IgD-negative memory B cell (primary cell): ENCODE measurements at regions not wholly inside any gene's neighbourhood (a gene's known extent, or its start where the extent isn't known, plus 50 kb on each side); places are given as distances from the start of the nearest gene placed in this dataset.

ENCODE experiments used
- H3K27ac Mint-ChIP-seq, 3 donors: one replicate each; pipeline ENCODE4 v1.8.0; 2020 to 2022; ENCODE audit warnings: mild to moderate bottlenecking in 3 of 3, mixed read lengths in 3 of 3, moderate library complexity in 1 of 3
- H3K27me3 Mint-ChIP-seq: one replicate; pipeline ENCODE4 v1.8.0; 2021; ENCODE audit warnings: mixed read lengths
- H3K36me3 Mint-ChIP-seq: one replicate; pipeline ENCODE4 v1.8.0; 2020; ENCODE audit warnings: mild to moderate bottlenecking, mixed read lengths
- H3K4me1 Mint-ChIP-seq, 3 donors: one replicate each; pipeline ENCODE4 v1.8.0; 2020 to 2022; ENCODE audit warnings: mixed read lengths in 3 of 3, mild to moderate bottlenecking in 1 of 3
- H3K4me3 Mint-ChIP-seq, 4 donors: one replicate each; pipeline ENCODE4 v1.8.0; 2020 to 2022; ENCODE audit warnings: mild to moderate bottlenecking in 4 of 4, mixed read lengths in 4 of 4, moderate library complexity in 3 of 4
- H3K9me3 Mint-ChIP-seq, 3 donors: one replicate each; pipeline ENCODE4 v1.8.0; 2020 to 2021; ENCODE audit warnings: mixed read lengths in 3 of 3, mild to moderate bottlenecking in 1 of 3

GRCh38 chr2:18797133-18797845 lies 207.9 kb upstream of the NT5C1B start:
- Mint-ChIP-seq H3K27me3 (no peaks in the 10 kb centered on the region), H3K36me3 (no peaks in the 10 kb centered on the region), H3K4me1 (no peaks in the 10 kb centered on the region), H3K9me3 (no peaks in the 10 kb centered on the region), H3K4me3 (no peak overlapping the region), H3K27ac (no peak overlapping the region)

GRCh38 chr2:18795906-18796305 lies 206.5 kb upstream of the NT5C1B start:
- Mint-ChIP-seq H3K27me3 (no peaks in the 10 kb centered on the region), H3K36me3 (no peaks in the 10 kb centered on the region), H3K4me3 (no peak overlapping the region), H3K27ac (no peak overlapping the region), H3K4me1 (no peaks in the 10 kb centered on the region), H3K9me3 (no peaks in the 10 kb centered on the region)

GRCh38 chr2:18792684-18793083 lies 203.3 kb upstream of the NT5C1B start:
- Mint-ChIP-seq H3K4me1 (no peaks in the 10 kb centered on the region), H3K9me3 (no peaks in the 10 kb centered on the region), H3K27ac (no peak overlapping the region), H3K36me3 (peaks cover 4% of the 10 kb centered on the region), H3K4me3 (no peak overlapping the region), H3K27me3 (no peaks in the 10 kb centered on the region)

GRCh38 chr2:18792226-18792629 lies 202.9 kb upstream of the NT5C1B start:
- no peak overlapping the region for H3K27ac Mint-ChIP-seq

GRCh38 chr2:18791172-18791797 lies 201.9 kb upstream of the NT5C1B start:
- peaks cover 10% of the 10 kb centered on the region for H3K36me3 Mint-ChIP-seq
- H3K4me1 Mint-ChIP-seq: no peaks in the 10 kb centered on the region
- no peak overlapping the region for H3K4me3 Mint-ChIP-seq
- H3K27me3 Mint-ChIP-seq: no peaks in the 10 kb centered on the region
- no peaks in the 10 kb centered on the region for H3K9me3 Mint-ChIP-seq
- no peak overlapping the region for H3K27ac Mint-ChIP-seq

More at GRCh38 chr2:18792226-18792629, 202.9 kb upstream of the NT5C1B start:
- no peak overlapping the region for H3K4me3 Mint-ChIP-seq
- H3K36me3 Mint-ChIP-seq: peaks cover 4% of the 10 kb centered on the region
- H3K4me1 Mint-ChIP-seq: no peaks in the 10 kb centered on the region
- H3K27me3 Mint-ChIP-seq: no peaks in the 10 kb centered on the region
- no peaks in the 10 kb centered on the region for H3K9me3 Mint-ChIP-seq

GRCh38 chr2:18790509-18791171 lies 201.3 kb upstream of the NT5C1B start:
- Mint-ChIP-seq H3K4me3 (no peak overlapping the region), H3K27ac (no peak overlapping the region), H3K27me3 (no peaks in the 10 kb centered on the region), H3K9me3 (no peaks in the 10 kb centered on the region), H3K4me1 (no peaks in the 10 kb centered on the region), H3K36me3 (peaks cover 11% of the 10 kb centered on the region)

GRCh38 chr2:18788592-18788991 lies 199.2 kb upstream of the NT5C1B start:
- Mint-ChIP-seq H3K27ac (no peak overlapping the region), H3K27me3 (no peaks in the 10 kb centered on the region), H3K4me1 (no peaks in the 10 kb centered on the region), H3K4me3 (no peak overlapping the region), H3K9me3 (peaks cover 2 to 5% (median 5%) of the 10 kb centered on the region in 3 donors), H3K36me3 (peaks cover 11% of the 10 kb centered on the region)

- H3K36me3 Mint-ChIP-seq: peaks cover 11% of the 10 kb centered on the region
- H3K9me3 Mint-ChIP-seq: peaks cover 2 to 5% (median 5%) of the 10 kb centered on the region in 3 donors
Observed at GRCh38 chr2:18787726-18788125, 198.4 kb upstream of the NT5C1B start.

GRCh38 chr2:18784245-18784644 lies 194.9 kb upstream of the NT5C1B start:
- H3K4me3 Mint-ChIP-seq: no peak overlapping the region
- H3K9me3 Mint-ChIP-seq: peaks cover 2 to 5% (median 5%) of the 10 kb centered on the region in 3 donors
- H3K4me1 Mint-ChIP-seq: peaks cover 0 to 1% (median 0%) of the 10 kb centered on the region in 3 donors
- no peak overlapping the region for H3K27ac Mint-ChIP-seq
- H3K27me3 Mint-ChIP-seq: no peaks in the 10 kb centered on the region
- H3K36me3 Mint-ChIP-seq: peaks cover 10% of the 10 kb centered on the region

More at GRCh38 chr2:18787726-18788125, 198.4 kb upstream of the NT5C1B start:
- Mint-ChIP-seq H3K27me3 (no peaks in the 10 kb centered on the region), H3K27ac (no peak overlapping the region), H3K4me3 (no peak overlapping the region), H3K4me1 (no peaks in the 10 kb centered on the region)

- H3K27ac Mint-ChIP-seq: no peak overlapping the region
- no peaks in the 10 kb centered on the region for H3K27me3 Mint-ChIP-seq
- H3K36me3 Mint-ChIP-seq: peaks cover 5% of the 10 kb centered on the region
- H3K9me3 Mint-ChIP-seq: peaks cover 2 to 5% (median 5%) of the 10 kb centered on the region in 3 donors
- no peak overlapping the region for H3K4me3 Mint-ChIP-seq
- H3K4me1 Mint-ChIP-seq: peaks cover 0 to 1% (median 0%) of the 10 kb centered on the region in 3 donors
Observed at GRCh38 chr2:18781541-18782280, 192.3 kb upstream of the NT5C1B start.

- no peaks in the 10 kb centered on the region for H3K9me3 Mint-ChIP-seq
- peaks cover 0 to 3% (median 0%) of the 10 kb centered on the region in 3 donors for H3K4me1 Mint-ChIP-seq
Observed at GRCh38 chr2:18777250-18777812, 188.0 kb upstream of the NT5C1B start.

GRCh38 chr2:18771212-18771611 lies 181.8 kb upstream of the NT5C1B start:
- Mint-ChIP-seq H3K36me3 (peaks cover 9% of the 10 kb centered on the region), H3K4me1 (no peaks in the 10 kb centered on the region), H3K27me3 (no peaks in the 10 kb centered on the region), H3K27ac (no peak overlapping the region), H3K4me3 (no peak overlapping the region), H3K9me3 (peaks cover 0 to 15% (median 9%) of the 10 kb centered on the region in 3 donors)

More at GRCh38 chr2:18777250-18777812, 188.0 kb upstream of the NT5C1B start:
- Mint-ChIP-seq H3K36me3 (peaks cover 2% of the 10 kb centered on the region), H3K27ac (no peak overlapping the region), H3K4me3 (no peak overlapping the region), H3K27me3 (no peaks in the 10 kb centered on the region)

GRCh38 chr2:18763338-18763737 lies 174.0 kb upstream of the NT5C1B start:
- Mint-ChIP-seq H3K27me3 (no peaks in the 10 kb centered on the region), H3K27ac (no peak overlapping the region), H3K9me3 (peaks cover 0 to 10% (median 6%) of the 10 kb centered on the region in 3 donors), H3K4me1 (no peaks in the 10 kb centered on the region), H3K4me3 (no peak overlapping the region), H3K36me3 (no peaks in the 10 kb centered on the region)

GRCh38 chr2:18762667-18763066 lies 173.3 kb upstream of the NT5C1B start:
- H3K9me3 Mint-ChIP-seq: peaks cover 0 to 6% (median 0%) of the 10 kb centered on the region in 3 donors
- no peaks in the 10 kb centered on the region for H3K36me3 Mint-ChIP-seq
- no peaks in the 10 kb centered on the region for H3K4me1 Mint-ChIP-seq
- H3K27ac Mint-ChIP-seq: no peak overlapping the region
- H3K27me3 Mint-ChIP-seq: no peaks in the 10 kb centered on the region
- no peak overlapping the region for H3K4me3 Mint-ChIP-seq
